HG02885 (cell line): ENCODE measurements at regions not wholly inside any gene's neighbourhood (a gene's known extent, or its start where the extent isn't known, plus 50 kb on each side); places are given as distances from the start of the nearest gene placed in this dataset.
"Not testable (repeated sequence)": the region's sequence is repeated elsewhere in the genome, so short reads cannot be mapped to it uniquely, and the experiment has no call there.

Source experiments
- ATAC-seq: cut with Tn5 transposase; IDR thresholded peaks from one replicate; pipeline ENCODE4 v1.9.1; 2021; ENCODE audit warnings: mild to moderate bottlenecking; ENCODE audit not compliant: unreplicated experiment, poor library complexity

DNA sequence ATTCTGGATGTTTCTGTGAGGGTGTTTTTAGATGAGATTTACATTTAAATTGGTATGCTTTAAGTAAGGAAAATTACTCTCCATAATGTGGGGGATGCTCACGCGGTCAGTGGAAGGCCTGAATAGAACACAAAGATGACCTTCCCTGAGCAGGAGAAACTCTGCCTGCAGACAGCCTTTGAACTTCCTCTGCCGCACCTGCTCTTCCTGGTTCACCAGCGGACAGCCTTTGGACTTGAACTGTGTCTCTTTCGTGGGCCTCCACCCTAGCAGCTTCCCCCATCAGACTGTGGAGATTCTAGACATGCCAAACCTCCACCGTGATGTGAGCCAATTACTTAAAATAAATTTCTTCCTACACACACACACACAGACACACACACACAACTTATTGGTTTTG is 210.7 kb downstream of the EFCAB11 start:
- ATAC-seq, result no peak

DNA sequence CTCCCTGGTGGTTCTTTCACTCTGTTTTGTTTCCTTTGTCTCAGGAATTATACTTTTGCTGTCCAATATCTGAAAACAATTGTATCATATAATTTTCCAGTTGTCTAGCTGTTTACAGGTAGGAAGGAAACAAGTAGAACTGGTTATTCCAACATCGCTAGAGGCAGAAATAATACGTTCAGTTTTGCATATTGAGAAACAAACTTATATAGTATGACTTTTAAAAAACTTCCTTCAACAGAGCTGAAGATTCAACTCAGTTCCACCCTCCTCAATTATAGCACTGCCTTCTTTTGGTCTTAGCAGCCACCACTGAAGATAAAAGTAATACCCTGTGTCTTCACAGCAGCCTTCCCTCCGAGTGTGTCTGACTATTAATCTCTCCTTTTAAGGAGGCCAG is 214.3 kb downstream of the EFCAB11 start:
- no peak for ATAC-seq

DNA sequence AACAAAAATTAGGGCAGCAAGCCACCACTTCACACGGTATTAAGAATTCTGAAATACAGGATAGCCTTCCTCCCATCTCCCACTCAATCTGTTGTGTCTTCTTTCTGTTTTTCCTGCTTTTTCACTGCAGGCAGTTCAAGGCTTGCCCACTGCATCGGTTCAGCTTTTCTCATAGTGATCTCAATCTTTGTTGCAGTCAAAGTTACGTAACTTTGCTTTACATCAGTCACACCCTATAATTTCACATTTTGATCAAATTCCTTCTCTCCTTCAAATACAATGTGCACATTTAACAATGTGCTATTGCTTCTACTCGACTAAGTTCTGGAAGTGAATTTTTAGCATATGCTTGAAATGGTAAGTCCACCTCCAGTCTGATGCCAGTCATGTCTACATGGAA is 217.6 kb downstream of the EFCAB11 start:
- no peak for ATAC-seq

DNA sequence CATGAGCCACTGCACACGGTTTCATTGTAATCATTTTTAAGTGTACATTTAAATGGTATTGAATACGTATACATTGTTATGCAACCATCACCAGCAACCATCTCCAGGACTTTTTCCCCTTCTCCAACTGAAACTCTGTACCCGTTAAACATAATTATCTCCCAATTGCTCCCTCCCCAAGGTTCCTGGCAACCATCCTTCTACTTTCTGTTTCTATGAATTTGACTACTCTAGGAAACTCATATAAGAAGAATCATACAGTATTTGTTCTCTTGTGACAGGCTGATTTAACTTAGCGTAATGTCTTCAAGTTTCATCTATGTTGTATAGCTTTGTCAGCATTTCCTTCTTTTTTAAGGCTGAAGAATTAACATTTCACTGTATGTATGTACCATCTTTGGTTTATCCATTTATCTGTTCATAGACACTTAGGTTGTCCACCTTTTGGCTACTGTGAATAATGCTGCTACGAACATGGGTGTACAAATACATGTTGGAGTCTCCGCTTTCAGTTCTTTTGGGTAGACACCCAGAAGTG is 223.1 kb downstream of the EFCAB11 start:
- ATAC-seq, result no peak

DNA sequence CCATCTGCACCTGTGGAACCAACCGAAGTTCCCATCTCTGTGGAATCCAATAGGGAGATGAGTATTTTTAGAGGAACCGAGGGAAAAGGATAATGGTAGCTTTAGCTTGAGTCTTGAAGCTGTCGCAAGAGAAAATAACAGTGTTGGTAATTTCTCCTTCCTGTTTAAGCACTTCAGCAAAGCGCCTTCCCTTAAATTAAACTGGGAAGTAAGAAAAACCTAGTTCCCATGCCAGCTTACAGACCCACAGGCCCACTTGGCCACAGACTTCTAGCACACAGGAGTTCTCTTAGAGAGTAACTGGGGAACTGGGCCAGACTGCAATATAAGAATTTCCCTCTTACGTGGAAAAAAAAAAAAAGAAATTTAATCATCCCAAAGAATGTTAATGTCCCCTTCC is 223.8 kb downstream of the EFCAB11 start:
- no peak for ATAC-seq

DNA sequence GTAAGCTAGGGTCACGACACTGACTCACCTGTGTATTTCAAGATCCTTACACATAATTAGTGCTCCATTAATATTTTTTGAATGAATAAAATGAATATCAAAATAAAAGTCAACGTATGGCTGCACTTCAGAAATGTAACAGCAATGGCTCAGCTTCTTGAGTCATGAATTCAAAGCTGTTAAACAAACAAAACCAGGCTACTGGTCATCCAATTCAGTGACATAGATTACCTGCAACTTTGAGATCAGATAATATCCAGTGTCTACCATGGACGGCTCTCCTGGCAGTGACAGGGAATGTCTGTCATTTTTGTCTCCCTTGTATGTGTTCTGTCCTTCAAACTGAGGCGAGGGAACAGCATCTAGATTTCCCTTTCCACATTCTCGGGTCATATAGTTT is 225.6 kb downstream of the EFCAB11 start:
- ATAC-seq, result no peak

DNA sequence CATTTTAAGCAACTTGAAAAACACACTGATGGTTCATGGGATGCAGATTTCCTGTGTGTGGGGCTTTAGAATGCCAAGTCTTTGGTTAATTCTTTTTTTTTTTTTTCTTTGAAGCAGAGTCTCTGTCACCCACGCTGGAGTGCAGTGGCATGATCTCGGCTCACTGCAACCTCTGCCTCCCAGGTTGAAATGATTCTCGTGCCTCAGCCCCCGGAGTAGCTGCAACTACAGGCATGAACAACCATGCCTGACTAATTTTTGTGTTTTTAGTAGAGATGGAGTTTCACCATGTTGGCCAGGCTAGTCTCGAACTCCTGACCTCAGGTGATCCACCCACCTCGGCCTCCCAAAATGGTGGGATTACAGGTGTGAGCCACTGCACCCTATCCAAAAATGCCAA is 228.3 kb downstream of the EFCAB11 start:
- ATAC-seq, result not testable (repeated sequence)

DNA sequence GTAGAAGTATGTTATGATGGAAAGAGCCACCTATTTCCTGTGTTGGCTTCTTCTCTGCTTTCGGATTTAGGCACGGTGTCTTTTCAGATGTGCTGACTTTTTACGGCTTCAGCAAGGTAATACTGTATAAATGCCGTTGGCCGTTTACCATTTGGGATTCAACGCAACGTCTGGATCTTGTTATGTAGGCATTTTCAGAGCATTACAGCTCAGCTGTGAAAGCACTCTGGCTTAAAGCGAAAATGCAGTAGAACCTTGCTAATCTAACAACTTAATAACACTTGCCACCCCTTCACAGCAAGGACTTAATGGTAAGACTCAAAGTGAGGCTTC is 229.9 kb downstream of the EFCAB11 start:
- no peak for ATAC-seq

DNA sequence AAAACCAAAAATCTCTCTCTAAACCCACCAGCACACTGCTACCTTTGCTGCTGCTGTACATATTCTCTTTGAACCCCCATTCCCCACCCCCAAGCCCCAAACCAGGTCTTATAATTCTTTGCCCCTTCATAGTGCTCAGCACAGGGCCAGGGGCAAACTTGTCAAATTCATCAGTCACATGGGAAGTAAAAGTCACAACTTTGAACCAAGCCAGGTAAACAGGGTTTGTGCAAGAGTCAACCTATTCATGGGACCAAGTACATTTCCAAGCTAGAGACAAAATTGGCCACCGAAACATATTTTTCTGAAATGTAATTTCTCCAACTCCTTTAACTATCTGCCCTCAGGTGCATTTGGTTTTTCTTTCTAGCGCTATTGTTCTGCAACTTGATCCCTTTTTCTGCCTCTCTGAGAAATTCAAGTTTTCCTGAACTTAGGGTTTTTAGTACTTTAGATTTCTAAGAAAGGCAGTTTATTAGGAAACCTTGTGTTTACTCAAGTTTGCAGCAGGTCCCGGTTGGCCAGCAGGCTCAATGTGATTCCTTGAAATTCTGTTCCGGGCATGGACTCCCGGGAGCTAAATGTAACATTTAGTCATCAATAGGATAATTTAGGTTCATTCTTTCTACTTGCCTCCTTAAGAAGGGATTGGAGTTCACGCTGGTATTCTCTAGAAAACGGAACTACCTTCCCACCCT is 230.5 kb downstream of the EFCAB11 start:
- ATAC-seq, result no peak

DNA sequence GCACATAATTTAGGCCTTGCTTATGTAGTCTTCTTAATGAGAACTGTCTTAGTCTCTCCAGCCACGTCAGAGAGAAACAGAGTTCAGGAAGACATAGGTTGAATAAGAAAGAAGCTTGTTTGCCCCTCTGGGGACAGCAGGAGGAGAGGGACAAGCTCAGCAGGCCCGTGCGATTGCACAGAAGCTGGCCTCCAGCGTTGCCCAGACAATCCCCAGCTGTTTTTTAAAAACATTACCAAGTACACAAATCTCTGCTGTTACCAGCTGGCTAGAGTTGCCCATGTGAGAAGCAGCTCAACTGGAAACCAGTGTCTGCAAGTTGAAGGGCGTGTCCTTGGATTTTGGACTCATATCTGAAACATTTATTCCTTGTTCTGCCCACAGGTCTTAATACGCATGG is 232.6 kb downstream of the EFCAB11 start:
- ATAC-seq, result no peak

DNA sequence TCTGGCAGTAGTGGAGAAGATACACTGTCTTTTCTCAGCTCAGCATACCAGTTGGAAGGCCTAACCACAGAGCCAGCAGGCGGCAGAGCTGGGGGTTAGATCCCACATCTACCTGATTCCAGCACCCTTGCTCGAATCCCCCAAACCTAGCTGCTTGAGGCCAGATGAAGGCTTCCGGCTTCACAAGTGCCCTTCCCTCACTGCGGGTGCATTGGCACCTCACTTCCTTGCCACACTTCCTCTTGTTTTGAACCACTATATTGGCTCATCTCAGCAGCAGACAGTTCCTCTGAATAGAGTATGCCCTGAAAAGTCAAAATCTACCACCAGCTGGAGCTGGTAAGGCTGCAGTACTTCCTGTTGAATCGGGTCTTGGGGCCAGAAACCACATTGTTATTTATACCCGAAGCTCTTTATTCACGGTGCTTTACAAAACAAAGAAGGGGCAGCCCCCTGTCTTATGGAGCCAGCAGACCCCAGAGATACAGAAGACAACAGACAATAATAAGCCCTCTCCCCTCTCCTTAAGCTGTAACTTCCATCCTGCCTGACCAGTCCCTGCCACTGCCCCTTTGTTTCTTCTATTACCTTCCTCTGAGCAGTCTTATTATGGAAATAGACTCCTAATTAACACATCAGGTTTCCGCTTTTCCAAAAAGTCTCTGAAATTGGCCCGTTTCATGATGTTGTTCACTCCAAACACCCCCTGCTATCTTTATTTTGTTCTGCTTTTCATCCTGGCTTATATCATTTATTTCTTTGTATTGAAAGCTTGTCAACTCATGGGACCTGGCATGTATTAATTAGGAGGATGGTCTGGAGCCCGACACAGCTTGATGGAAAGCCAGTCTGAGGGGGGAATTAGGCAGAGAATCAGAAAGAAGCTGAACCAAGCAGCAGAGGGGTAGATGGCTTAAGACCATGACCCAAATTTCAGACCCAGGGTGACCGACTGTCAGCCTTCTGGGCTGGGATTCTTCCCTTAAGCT is 233.5 kb downstream of the EFCAB11 start:
- peak; percentile 74 for ATAC-seq

DNA sequence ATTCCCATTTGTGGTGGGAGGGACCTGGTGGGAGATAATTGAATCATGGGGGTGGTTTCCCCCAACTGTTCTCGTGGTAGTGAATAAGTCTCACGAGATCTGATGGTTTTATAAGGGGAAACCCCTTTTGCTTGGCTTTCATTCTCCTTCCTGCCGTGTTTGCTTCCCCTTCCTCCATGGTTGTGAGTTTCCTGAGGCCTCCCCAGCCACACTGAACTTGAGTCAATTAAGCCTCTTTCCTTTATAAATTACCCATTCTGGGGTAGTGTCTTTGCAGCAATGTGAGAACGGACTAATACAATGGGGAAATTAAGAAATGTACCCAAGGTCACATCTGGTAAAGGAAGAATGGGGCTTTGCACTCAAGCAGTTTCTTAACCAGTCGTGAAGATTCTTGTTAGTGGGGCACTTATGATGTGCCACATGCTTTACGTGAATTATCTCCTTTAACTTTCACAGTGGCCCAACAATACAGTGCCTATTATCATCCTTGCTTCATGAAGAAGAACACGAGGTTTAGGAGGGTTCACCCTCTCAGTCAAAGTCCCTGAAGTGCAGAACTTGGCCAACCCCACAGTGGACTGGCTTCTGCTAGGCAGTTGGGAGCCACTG is 234.3 kb downstream of the EFCAB11 start:
- no peak for ATAC-seq

DNA sequence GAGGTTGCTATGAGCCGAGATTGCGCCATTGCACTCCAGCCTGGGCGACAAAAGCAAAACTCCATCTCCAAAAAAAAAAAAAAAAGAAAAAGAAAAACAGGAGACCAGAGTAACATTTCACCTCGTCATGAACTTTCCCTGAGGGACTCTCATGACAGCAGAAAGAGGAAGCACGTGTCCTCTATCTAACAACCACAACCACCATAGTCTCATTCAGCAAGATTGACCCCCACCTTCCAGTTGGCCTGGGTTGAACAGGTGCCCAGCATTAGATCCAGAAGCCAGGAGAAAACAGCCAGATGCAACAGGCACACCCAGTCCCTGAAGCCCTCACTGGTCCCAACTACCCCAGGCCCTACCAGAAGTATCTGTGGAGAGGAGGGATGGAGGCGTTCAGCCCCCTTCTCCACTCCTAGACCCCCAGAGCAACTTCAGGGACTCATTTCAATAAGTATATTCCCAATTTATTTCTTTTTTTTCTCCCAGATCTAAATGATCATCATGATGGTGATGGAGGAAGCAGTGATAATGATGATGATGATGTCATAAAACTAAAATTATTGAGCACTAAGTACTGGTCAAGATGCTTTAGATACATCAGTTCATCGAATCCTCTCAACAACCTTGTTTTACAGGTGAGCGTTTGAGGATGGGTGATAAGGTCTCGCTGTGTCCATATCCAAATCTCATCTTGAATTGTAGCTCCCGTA is 235.0 kb downstream of the EFCAB11 start:
- ATAC-seq, result no peak

DNA sequence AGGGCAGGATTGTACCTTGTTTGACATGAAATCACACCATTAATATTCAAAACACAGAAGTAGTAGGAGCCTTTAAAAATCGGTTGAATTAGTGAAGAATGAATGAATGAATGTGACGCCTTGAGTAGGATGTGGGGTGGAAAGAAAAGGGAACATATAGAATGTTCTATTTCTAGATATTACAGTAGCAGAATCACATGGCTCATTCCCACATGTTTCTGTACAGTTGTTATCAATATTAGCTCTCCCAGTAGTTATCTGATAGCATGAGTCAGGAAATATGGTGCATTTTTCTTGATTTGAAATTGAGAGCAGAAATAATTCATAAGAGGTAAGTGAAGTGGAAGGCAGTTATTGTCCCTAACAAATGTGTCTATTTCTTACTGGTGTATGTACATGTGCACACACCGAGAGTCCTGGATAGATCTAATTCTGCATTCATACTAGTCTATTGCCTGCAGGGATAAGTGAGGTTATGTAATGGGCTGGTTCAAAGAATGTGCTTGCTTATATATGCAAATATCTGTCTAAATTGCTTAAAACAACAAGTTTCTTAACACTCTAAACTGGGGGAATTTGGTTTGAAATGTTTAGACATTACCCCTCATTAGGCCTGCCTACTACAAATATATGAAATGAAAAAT is 245.4 kb downstream of the EFCAB11 start:
- ATAC-seq, result no peak

DNA sequence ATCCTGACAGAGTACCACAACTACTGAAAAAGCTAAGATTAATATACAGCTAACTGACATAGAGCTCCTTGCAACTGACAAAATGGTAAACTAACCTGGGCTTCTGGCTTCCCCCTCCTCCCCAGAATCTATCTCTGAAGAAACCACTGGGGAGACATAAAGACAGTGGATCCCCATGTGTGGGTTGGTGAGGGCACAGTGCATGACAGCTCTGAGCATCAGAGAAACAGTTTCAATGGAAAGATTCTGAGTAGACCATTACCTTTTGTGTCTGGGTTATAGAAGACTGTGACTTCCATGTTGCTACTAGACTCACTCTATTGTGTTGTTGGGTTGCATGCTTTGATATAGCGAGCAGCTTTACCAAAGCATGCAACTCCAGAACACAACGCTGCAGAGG is 247.4 kb downstream of the EFCAB11 start:
- ATAC-seq, result no peak

DNA sequence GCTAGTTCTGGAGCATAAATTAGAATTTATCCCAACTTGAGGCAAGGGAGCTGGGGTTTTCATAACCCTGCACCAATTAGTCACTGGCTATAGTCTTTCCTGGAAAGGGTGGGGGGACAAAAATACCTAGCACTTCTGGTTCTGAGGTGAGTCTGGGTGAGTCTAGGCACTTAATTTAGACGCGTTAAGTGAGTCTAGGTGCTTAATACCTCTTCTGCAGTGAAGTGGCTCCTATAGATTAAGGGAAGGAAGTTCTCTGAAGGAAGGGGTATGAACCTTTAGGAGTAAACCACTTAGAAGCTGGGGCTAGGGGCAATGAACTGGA is 251.7 kb downstream of the EFCAB11 start:
- no peak for ATAC-seq

DNA sequence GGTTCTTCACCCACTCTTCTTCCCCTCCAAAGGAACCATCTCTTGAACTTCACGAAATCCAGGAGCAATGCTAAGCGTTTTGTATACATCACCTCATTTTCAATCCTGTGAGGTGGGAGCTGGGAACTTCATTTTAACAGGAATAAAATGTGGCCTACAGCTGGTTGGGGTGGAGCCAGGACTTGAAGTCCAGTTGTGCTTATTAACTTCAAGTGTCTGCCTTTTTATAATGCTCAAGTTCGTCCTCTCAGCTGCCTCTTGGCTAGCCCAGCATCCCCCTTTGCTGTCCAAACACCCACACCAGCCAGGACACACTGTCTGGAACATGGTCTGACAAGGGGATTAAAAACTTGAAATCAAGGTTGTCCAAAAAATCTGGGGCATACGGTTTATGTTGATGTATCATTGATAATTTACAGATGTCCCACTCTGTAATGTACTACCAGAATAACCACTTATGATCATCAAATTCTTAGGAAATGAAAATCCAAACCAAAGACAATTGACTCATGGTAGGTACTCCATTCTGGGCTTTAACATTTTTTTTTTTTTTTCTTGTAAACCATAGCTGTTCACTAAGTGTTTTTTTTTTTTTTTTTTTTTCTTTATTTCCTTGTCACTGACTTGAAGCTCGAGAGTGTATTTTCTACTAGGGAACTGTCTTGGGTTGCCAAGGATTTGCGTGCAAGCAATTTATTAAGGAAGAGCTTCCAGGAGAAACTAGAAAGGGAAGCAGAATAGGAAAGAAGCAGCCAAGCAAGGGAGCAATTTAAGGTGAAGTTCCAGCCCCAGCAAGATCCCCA is 252.3 kb downstream of the EFCAB11 start:
- no peak for ATAC-seq

DNA sequence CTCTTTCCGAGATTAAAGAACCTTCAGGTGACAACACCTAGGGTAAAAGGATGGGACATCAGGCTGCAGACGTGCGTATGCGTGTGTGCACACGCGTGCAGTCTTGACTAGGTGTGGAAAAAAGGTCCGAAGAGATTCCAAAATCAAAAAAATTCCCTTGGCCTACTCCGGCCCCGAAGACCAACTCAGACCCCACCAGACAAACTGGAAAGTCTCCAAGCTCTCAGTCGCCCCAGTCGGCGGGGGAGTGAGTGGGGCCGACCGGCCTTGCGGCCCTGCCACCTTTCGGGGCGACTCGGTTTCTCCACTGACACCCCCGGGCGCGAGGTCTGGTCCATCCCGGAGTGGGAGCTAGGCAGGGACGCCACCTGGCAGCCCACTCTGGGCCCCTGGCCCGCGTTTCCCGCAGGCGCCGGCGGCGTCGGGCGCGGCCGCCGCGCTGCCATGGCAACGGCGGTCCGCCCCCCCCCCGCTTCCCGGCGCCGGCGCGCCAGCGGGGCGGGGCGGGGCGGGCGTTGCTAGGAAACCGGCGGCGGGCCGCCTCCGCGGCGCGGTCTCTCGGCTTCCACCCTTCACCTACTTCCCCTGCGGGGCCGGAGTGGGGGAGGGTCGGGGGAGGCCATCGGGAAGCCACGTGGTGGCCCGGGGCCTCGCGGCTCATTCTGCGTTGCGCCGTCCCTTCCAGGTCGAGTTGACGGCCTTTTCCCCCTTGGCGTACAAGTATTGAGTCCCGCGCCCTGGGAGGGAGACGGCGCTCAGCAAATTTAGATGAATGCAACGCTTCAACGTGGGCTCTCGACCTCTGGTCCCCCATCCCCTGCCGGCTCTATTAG is 253.1 kb downstream of the EFCAB11 start:
- peak; percentile 91 for ATAC-seq
